ENCODE measurements at regions not wholly inside any gene's neighbourhood (a gene's known extent, or its start where the extent isn't known, plus 50 kb on each side); places are given as distances from the start of the nearest gene placed in this dataset.
"Not testable (repeated sequence)": the region's sequence is repeated elsewhere in the genome, so short reads cannot be mapped to it uniquely, and the experiment has no call there.

DNA sequence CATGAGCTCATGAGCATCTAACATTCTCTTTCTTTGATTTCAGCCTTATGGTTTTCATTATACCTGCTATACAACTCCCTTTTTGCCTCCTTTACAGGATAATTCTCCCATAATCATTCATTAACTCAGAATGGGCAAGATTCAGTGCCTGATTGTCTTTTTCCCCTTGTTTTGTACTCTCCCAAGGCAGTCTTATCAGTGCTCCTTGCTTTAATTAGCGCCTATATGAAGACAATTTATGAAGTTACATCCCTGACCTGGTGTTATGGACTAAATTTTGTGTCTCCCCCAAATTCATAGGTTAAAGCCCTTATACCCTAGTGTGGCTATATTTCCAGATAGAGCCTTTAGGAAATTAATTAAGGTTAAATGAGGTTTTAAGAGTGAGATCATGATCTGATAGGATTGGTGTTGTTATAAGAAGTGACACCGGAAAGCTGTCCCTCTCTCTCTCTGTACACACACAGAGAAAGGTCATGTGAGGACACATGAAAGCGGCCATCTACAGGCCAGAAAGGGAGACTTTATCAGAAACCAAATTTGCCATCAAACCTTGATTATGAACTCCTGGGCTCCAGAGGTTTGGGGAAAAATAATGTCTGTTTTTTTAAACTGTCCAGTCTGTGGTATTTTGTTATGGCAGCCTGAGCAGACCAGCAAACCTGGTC lies 185.8 kb upstream of the CHODL start:
- Histone ChIP-seq H3K36me3 (ENCODE audit: insufficient read depth, low read length) (no peaks in the 10 kb centered on the region), H3K9me3 (ENCODE audit: control insufficient read depth, insufficient read depth, low read length) (no peaks in the 10 kb centered on the region), H3K4me1 (ENCODE audit: insufficient read depth, low read length) (no peaks in the 10 kb centered on the region), H3K9ac (ENCODE audit: low read depth, low read length) (no peak overlapping the region)

DNA sequence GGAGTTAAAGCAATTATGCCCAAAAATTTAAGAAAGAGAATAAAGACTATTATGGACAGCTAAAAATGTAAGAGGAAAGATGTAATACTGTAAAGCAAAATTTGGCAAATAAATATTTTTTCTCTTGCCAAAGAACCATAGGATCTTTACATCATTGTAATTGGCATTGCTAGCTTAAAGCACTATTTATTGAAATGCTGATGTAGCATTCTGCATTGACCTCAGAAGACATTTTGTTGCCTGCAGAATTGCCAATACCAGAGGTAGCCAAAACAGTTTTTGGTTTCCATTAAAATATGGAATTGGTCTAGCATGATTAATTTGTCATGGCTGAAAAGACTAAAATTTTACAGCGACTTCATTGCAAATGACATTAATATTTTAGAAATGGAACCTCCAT lies 191.5 kb upstream of the CHODL start:
- no peaks in the 10 kb centered on the region for H3K9me3 ChIP-seq (ENCODE audit: control insufficient read depth, insufficient read depth, low read length)
- no peak overlapping the region for H3K9ac ChIP-seq (ENCODE audit: low read depth, low read length)
- H3K36me3 ChIP-seq (ENCODE audit: insufficient read depth, low read length): no peaks in the 10 kb centered on the region
- H3K4me1 ChIP-seq (ENCODE audit: insufficient read depth, low read length): no peaks in the 10 kb centered on the region

DNA sequence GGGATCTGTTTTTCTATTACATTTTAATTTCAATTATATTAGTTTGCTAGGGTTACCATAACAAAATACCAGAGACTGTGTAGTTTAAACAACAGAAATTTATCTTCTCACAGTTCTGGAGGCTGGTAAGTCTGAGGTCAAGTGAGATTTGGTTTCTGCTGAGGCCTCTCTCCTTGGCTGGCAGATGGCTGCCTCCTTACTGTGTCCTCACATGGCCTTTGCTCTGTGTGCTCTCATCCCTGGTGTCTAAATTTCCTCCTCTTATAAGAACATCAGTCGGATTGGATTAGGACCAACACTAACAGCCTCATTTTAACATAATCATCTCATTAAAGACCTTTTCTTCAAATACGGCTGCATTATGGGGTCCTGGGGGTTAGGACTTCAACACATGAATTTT lies 195.2 kb upstream of the CHODL start:
- Histone ChIP-seq H3K9me3 (ENCODE audit: control insufficient read depth, insufficient read depth, low read length) (no peaks in the 10 kb centered on the region), H3K9ac (ENCODE audit: low read depth, low read length) (no peak overlapping the region)

DNA sequence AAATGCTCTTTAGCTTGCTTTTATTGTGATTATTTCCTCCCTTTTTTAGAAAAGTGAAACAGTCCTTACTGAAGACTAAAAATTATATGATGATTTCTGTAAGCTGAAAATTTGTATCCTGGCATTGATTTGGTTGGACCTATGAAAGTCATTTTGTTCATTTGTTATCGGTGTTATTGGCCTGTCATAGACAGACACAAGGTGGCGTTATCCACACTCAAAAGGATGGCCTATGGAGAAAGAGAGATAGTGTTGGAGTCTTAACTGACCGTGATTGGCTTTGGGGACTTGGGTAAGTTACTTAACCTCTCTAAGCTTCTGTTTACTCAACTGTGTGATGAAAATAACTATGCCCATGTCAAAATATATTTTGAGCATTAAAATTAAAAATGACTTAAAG lies 203.6 kb upstream of the CHODL start:
- Histone ChIP-seq H3K9me3 (ENCODE audit: control insufficient read depth, insufficient read depth, low read length) (no peaks in the 10 kb centered on the region), H3K9ac (ENCODE audit: low read depth, low read length) (no peak overlapping the region), H3K36me3 (ENCODE audit: insufficient read depth, low read length) (no peaks in the 10 kb centered on the region), H3K4me1 (ENCODE audit: insufficient read depth, low read length) (no peaks in the 10 kb centered on the region)

More for the DNA sequence above, 195.2 kb upstream of the CHODL start:
- Histone ChIP-seq H3K36me3 (ENCODE audit: insufficient read depth, low read length) (no peaks in the 10 kb centered on the region; the same call in 1 of the 2 replicates), H3K4me1 (ENCODE audit: insufficient read depth, low read length) (no peaks in the 10 kb centered on the region)

DNA sequence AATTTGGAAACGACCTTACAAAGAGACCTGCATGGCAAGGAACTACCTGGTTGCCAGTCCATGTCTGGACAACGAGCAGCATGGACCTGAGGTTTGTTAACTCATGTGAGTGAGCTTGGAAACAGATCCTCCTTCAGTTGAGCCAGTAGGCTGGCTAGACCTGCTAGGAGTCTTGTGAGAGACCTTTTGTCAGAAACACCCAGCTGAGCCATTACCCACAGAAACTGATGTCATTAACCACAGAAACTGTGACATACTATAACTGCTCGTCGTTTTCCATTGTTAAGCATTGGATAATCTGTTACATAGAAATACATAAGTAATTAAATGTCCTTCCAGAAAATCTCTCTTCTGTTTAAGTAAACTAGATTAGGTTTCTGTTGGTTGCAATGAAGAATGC lies 211.1 kb upstream of the C21orf91 start:
- no peaks in the 10 kb centered on the region for H3K9me3 ChIP-seq (ENCODE audit: control insufficient read depth, insufficient read depth, low read length)
- H3K9ac ChIP-seq (ENCODE audit: low read depth, low read length): no peak overlapping the region
- no peaks in the 10 kb centered on the region for H3K36me3 ChIP-seq (ENCODE audit: insufficient read depth, low read length)
- no peaks in the 10 kb centered on the region for H3K4me1 ChIP-seq (ENCODE audit: insufficient read depth, low read length)

DNA sequence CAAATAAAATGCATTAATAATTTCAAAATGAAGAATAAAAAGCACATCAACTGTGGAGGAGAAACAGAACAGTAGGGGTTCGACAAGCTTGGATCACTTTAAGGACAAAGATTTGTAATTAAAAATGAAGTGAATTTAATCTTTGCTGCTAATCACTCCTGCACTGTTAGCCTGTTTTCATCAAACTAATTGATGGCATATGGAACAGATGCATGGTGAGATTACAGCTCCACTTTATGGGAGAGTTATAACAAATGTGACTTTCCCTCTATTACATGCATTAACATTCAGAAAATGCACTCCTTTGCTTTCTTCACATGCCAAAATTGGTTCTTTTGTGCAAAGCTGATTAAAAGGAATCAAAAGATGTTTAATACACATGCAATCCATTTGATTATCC lies 207.2 kb upstream of the C21orf91 start:
- Histone ChIP-seq H3K9ac (ENCODE audit: low read depth, low read length) (no peak overlapping the region), H3K9me3 (ENCODE audit: control insufficient read depth, insufficient read depth, low read length) (no peaks in the 10 kb centered on the region), H3K36me3 (ENCODE audit: insufficient read depth, low read length) (no peaks in the 10 kb centered on the region), H3K4me1 (ENCODE audit: insufficient read depth, low read length) (no peaks in the 10 kb centered on the region)

DNA sequence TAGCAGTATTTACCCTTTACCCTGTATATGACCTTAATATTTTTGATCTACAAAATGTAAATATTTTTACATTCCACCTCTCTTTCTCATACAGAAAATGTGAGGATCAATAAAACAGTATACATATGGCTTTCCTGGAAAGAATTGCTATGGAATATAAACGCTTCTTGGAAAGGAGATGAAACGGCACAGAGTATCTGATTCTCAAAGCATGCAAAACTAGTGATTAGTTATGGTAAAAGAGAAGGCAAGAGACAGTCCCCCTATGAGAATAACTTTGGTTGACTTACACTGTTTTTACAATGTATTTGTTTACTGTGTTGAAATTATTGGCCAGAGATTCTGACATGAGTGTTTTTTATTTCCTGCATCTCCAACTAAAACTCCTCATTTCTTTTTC lies 204.6 kb upstream of the C21orf91 start:
- no peak overlapping the region for H3K9ac ChIP-seq (ENCODE audit: low read depth, low read length)
- no peaks in the 10 kb centered on the region for H3K4me1 ChIP-seq (ENCODE audit: insufficient read depth, low read length)
- H3K36me3 ChIP-seq (ENCODE audit: insufficient read depth, low read length): no peaks in the 10 kb centered on the region
- H3K9me3 ChIP-seq (ENCODE audit: control insufficient read depth, insufficient read depth, low read length): no peaks in the 10 kb centered on the region

DNA sequence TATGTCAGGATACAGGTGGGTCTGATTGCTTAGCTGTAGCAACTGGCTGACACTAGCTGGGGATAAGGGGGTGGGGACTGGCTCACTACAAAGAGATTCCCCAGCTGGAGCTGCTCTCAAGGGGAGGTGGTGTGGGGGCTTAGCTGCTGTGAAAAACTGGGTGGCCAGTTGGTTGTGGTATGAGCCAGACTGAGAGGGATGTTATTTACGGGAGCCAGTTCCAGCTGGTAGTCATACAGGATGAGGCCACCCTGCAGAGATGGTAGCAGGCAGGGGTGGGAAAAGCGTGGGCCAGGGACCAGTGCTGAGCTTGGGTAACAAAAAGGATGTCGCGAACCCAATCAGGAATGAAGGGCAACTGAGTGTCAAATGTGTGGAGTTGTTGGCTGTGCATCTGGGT lies 204.0 kb upstream of the C21orf91 start:
- H3K4me1 ChIP-seq (ENCODE audit: insufficient read depth, low read length): no peaks in the 10 kb centered on the region
- no peaks in the 10 kb centered on the region for H3K9me3 ChIP-seq (ENCODE audit: control insufficient read depth, insufficient read depth, low read length)
- H3K9ac ChIP-seq (ENCODE audit: low read depth, low read length): no peak overlapping the region
- no peaks in the 10 kb centered on the region for H3K36me3 ChIP-seq (ENCODE audit: insufficient read depth, low read length)

DNA sequence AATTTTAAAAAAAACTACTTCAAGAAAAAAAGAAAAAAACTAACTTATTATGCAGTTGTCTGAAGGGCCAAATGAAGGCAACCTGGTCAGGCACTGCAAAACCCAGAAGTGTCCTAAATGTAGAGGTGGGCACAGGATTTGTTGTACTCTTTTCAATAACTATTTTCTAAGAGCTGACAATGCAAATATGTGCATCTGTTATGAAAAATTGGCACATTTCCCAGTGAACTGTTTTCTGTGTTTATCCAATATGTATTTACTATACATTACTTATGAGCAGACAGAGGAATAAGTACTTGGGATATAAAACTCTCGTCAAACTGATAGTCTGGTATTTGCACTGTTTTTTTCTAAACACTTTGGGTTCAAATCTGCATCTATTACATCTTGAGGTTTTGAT lies 188.0 kb upstream of the C21orf91 start:
- Histone ChIP-seq H3K9me3 (ENCODE audit: control insufficient read depth, insufficient read depth, low read length) (no peaks in the 10 kb centered on the region), H3K9ac (ENCODE audit: low read depth, low read length) (no peak overlapping the region), H3K36me3 (ENCODE audit: insufficient read depth, low read length) (no peaks in the 10 kb centered on the region), H3K4me1 (ENCODE audit: insufficient read depth, low read length) (no peaks in the 10 kb centered on the region; the same call in 1 of the 2 replicates)

DNA sequence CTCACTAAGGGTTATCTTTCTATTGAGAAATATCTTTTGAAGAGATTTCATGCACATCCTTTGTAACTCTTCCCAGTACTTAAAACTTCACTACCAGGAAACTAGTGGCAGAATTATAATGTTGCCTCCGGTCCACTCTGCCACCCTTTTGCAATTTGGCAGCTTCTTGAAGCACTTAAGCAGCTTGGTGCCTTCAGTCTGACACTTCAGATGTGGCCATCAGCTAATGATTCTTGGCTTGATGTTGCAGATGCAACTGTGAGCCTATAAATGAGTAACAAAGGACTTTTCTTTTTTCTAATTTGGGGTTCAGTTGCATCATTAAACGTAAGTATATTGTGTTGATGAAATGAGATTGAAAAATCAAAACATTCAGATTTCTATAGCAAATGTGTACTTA lies 187.5 kb upstream of the C21orf91 start:
- H3K9me3 ChIP-seq (ENCODE audit: control insufficient read depth, insufficient read depth, low read length): no peaks in the 10 kb centered on the region
- no peaks in the 10 kb centered on the region for H3K36me3 ChIP-seq (ENCODE audit: insufficient read depth, low read length)
- no peaks in the 10 kb centered on the region; the same call in 1 of the 2 replicates for H3K4me1 ChIP-seq (ENCODE audit: insufficient read depth, low read length)
- H3K9ac ChIP-seq (ENCODE audit: low read depth, low read length): no peak overlapping the region

DNA sequence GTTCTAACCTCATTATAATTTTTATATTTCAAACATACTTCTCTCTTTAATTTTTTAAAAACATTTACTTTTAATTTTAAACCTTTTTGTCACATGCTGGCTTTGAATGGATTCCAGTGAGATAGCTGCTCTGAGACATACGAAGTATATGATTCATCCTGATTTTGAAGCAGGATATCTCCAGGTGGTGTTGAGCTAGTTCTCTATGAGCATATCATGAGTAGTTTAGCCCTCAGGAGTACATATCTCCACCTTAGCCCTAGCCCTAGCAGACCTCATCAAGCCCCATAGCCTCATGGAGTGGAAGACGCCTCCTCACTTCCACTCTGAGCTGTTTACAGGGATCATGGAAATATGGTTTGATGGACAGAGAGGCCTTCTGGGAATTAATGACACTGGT lies 183.2 kb upstream of the C21orf91 start:
- Histone ChIP-seq H3K4me1 (ENCODE audit: insufficient read depth, low read length) (no peaks in the 10 kb centered on the region; the same call in 1 of the 2 replicates), H3K9me3 (ENCODE audit: control insufficient read depth, insufficient read depth, low read length) (peaks cover 5% of the 10 kb centered on the region), H3K9ac (ENCODE audit: low read depth, low read length) (no peak overlapping the region), H3K36me3 (ENCODE audit: insufficient read depth, low read length) (peaks cover under 1% of the 10 kb centered on the region; the same call in 1 of the 2 replicates)

DNA sequence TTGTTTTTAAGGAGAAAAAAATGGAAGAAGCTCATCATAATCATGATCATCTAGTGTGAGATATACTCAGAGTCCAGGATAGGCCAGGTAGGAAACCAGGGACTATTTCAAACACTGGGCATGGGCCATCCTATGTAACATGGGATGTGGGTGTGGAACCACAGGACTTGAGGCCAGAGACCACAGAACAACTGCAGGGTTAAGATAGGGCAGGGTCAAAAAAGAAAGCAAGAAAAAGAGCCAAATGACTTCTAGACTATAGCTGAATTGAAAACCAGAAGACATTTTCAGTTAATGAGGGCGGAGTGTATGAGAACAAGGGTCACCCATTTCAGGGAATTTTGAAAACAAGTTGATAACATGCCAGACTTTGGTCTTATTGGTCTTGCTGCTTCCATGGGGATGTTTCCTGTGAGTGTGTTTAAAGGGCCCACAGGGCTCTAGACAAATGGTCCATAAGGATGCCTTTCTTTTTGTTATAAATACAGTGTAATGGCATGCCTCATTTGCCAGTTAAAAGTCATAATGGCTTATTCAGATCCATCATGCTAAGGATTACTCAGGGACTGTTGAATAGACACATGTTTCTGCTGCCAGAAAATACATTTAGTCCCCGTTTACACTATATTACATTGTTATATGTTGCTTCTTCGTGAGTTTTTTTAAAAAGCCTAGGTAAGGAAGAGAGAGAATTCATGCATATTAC lies 182.0 kb upstream of the C21orf91 start:
- Histone ChIP-seq H3K36me3 (ENCODE audit: insufficient read depth, low read length) (peaks cover 2% of the 10 kb centered on the region; the same call in 1 of the 2 replicates), H3K9me3 (ENCODE audit: control insufficient read depth, insufficient read depth, low read length) (peaks cover 8% of the 10 kb centered on the region), H3K4me1 (ENCODE audit: insufficient read depth, low read length) (no peaks in the 10 kb centered on the region), H3K9ac (ENCODE audit: low read depth, low read length) (no peak overlapping the region)

DNA sequence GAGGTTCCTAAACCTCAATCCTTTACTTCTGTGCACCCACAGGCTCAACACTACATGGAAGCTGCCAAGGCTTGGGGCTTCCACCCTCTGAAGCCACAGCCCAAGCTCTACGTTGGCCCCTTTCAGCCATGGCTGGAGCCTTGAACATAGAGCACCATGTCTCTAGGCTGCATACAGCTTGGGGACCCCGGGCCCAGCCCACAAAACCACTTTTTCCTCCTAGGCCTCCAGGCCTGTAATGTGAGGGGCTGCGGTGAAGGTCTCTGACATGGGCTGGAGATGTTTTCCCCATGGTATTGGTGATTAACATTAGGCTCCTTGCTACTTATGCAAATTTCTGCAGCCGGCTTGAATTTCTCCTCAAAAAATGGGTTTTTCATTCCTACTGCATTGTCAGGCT lies 179.4 kb upstream of the C21orf91 start:
- not testable (repeated sequence) for H3K4me1 ChIP-seq (ENCODE audit: insufficient read depth, low read length); H3K9ac ChIP-seq (ENCODE audit: low read depth, low read length); H3K36me3 ChIP-seq (ENCODE audit: insufficient read depth, low read length); H3K9me3 ChIP-seq (ENCODE audit: control insufficient read depth, insufficient read depth, low read length)

DNA sequence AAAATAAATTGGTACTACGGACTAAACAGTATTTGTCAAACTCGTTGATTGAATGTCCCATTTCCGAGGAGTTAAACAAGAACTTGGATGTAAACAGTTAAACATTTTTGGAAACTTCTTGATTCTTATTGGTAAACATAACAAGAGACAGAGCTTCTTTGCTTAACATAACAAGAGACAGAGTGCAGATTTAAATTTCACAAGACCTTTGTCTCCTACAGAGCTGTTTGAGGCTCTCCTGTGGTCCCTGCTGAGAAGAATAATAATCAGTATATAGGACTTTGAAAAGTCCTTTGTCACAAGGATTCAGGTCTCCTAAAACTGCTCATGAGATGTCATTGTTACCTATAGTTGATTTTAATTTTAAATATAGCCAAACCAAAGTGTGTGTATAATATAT lies 170.6 kb upstream of the C21orf91 start:
- H3K4me1 ChIP-seq (ENCODE audit: insufficient read depth, low read length): peaks cover 9% of the 10 kb centered on the region; the same call in 1 of the 2 replicates
- H3K9me3 ChIP-seq (ENCODE audit: control insufficient read depth, insufficient read depth, low read length): peaks cover 2% of the 10 kb centered on the region; the same call in 1 of the 2 replicates
- H3K9ac ChIP-seq (ENCODE audit: low read depth, low read length): no peak overlapping the region
- H3K36me3 ChIP-seq (ENCODE audit: insufficient read depth, low read length): no peaks in the 10 kb centered on the region

DNA sequence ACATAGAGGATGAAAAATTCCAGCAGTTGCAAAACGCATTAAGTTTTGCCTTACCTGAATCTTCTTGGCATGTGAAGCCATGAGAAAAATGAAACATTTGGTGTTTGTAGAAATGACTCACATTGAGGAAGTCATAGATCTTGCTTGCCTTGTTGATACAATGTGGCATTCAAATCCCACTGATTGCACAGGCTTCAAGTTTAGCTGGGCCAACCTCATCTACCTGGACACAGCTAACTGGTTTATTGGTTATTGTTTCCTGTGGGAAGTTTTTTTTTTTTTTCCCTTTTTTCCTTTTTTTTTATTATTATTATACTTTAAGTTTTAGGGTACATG lies 168.9 kb upstream of the C21orf91 start:
- Histone ChIP-seq H3K4me1 (ENCODE audit: insufficient read depth, low read length) (peaks cover 9% of the 10 kb centered on the region; the same call in 1 of the 2 replicates), H3K9me3 (ENCODE audit: control insufficient read depth, insufficient read depth, low read length) (peaks cover 2% of the 10 kb centered on the region; the same call in 1 of the 2 replicates), H3K9ac (ENCODE audit: low read depth, low read length) (no peak overlapping the region), H3K36me3 (ENCODE audit: insufficient read depth, low read length) (no peaks in the 10 kb centered on the region)

Data from ES-I3 (cell line).